OCI-LY3 (cell line): ENCODE measurements at regions not wholly inside any gene's neighbourhood (a gene's known extent, or its start where the extent isn't known, plus 50 kb on each side); places are given as distances from the start of the nearest gene placed in this dataset.

Experiments used
- H2AFZ ChIP-seq: fragments of 200-600, 300-600 bp; shearing (Covaris generic); 2 replicates; pipeline ENCODE4 v1.6.0; 2014; ENCODE audit warnings: antibody characterized with exemption, low read depth, low read length
- H3K27ac ChIP-seq: fragments of 200-600, 300-600 bp; sonication (generic); 2 replicates; pipeline ENCODE4 v1.5.1; 2014; ENCODE audit warnings: mild to moderate bottlenecking, low read length, moderate library complexity, mixed read lengths
- H3K27me3 ChIP-seq: fragments of 200-600, 300-600 bp; sonication (generic); 2 replicates; pipeline ENCODE4 v1.6.1; 2014; ENCODE audit warnings: low read depth, low read length, mixed read lengths
- H3K36me3 ChIP-seq: fragments of 200-600, 300-600 bp; sonication (generic); replicated peaks from 2 replicates; pipeline ENCODE3; 2014; ENCODE audit warnings: low read depth, low read length, mixed read lengths
- H3K4me1 ChIP-seq: fragments of 300-600, 200-600 bp; sonication (generic); 2 replicates; pipeline ENCODE4 v1.6.1; 2014; ENCODE audit warnings: low read length, mixed read lengths
- H3K4me2 ChIP-seq: fragments of 200-600, 300-600 bp; sonication (generic); 2 replicates; pipeline ENCODE4 v1.6.1; 2014; ENCODE audit warnings: low read length, mixed read lengths
- H3K4me3 ChIP-seq: fragments of 300-600, 200-600 bp; sonication (generic); 2 replicates; pipeline ENCODE4 v1.5.1; 2014; ENCODE audit warnings: antibody characterized with exemption, mild to moderate bottlenecking, low read length, moderate library complexity
- H3K79me2 ChIP-seq: fragments of 300-600, 200-600 bp; shearing (Covaris generic); 2 replicates; pipeline ENCODE4 v1.6.1; 2014; ENCODE audit warnings: mild to moderate bottlenecking, low read length, mixed read lengths
- H3K9ac ChIP-seq: fragments of 300-600, 200-600 bp; shearing (Covaris generic); 2 replicates; pipeline ENCODE4 v1.6.0; 2014; ENCODE audit warnings: mild to moderate bottlenecking, low read length, moderate library complexity
- H3K9me3 ChIP-seq: fragments of 200-600, 300-600 bp; shearing (Covaris generic); 2 replicates; pipeline ENCODE4 v1.6.1; 2014; ENCODE audit warnings: low read length, mixed read lengths; ENCODE audit not compliant: insufficient read depth
- H4K20me1 ChIP-seq: fragments of 200-600, 300-600 bp; sonication (generic); 2 replicates; pipeline ENCODE4 v1.6.1; 2016; ENCODE audit warnings: low read length, mixed read lengths; ENCODE audit not compliant: insufficient read depth
- CTCF ChIP-seq: fragments of 200-600, 300-600 bp; sonication (generic); IDR thresholded peaks from 2 replicates; pipeline ENCODE4 v1.5.1; 2014; ENCODE audit warnings: antibody characterized with exemption, low read length, low read depth
- EZH2phosphoT487 ChIP-seq: fragments of 200-600 bp; shearing (Covaris generic); IDR thresholded peaks from 2 replicates; pipeline ENCODE4 v1.6.1; 2018; ENCODE audit warnings: antibody characterized with exemption, mixed run types, low read depth

- Histone ChIP-seq H3K4me3 (no peak overlapping the region), H3K27me3 (no peaks in the 10 kb centered on the region), H3K4me2 (no peak overlapping the region), H3K36me3 (no peaks in the 10 kb centered on the region), H4K20me1 (no peaks in the 10 kb centered on the region), H2AFZ (0 out of 2 replicates have a peak overlapping the region, but pooled peaks have one; percentile 1), H3K9me3 (no peaks in the 10 kb centered on the region), H3K79me2 (no peaks in the 10 kb centered on the region), H3K27ac (no peak overlapping the region), H3K4me1 (0 out of 2 replicates have a peak, but pooled peaks cover 4% of the 10 kb centered on the region), H3K9ac (no peak overlapping the region)
- TF ChIP-seq CTCF (no peak), EZH2phosphoT487 (no peak)
Measured at GRCh38 chr10:94281654-94282053, 81.1 kb downstream of the NOC3L start.

- H3K27ac ChIP-seq = no peak overlapping the region
- H3K36me3 ChIP-seq = no peaks in the 10 kb centered on the region
- no peak for TF ChIP-seq CTCF
- TF ChIP-seq EZH2phosphoT487 = no peak
- no peaks in the 10 kb centered on the region for H3K9me3 ChIP-seq
- no peak overlapping the region for H2AFZ ChIP-seq
- H3K4me2 ChIP-seq = no peak overlapping the region
- H3K4me3 ChIP-seq = no peak overlapping the region
- H3K4me1 ChIP-seq = 0 out of 2 replicates have a peak, but pooled peaks cover 4% of the 10 kb centered on the region
- no peaks in the 10 kb centered on the region for H4K20me1 ChIP-seq
- H3K27me3 ChIP-seq = no peaks in the 10 kb centered on the region
- H3K9ac ChIP-seq = no peak overlapping the region
- no peaks in the 10 kb centered on the region for H3K79me2 ChIP-seq
Measured at GRCh38 chr10:94282369-94282768, 80.4 kb downstream of the NOC3L start.
